BLaER1 (cell line): ENCODE measurements at regions not wholly inside any gene's neighbourhood (a gene's known extent, or its start where the extent isn't known, plus 50 kb on each side); places are given as distances from the start of the nearest gene placed in this dataset.

Experiments used
- H3K27ac ChIP-seq: shearing (Covaris generic); formaldehyde crosslinking; 2 replicates; pipeline ENCODE4 v1.8.1; 2022
- H3K27me3 ChIP-seq: shearing (Covaris generic); formaldehyde crosslinking; 2 replicates; pipeline ENCODE4 v1.8.1; 2022
- H3K36me3 ChIP-seq: shearing (Covaris generic); formaldehyde crosslinking; 2 replicates; pipeline ENCODE4 v1.8.1; 2022
- H3K4me1 ChIP-seq: shearing (Covaris generic); formaldehyde crosslinking; 2 replicates; pipeline ENCODE4 v1.8.1; 2022
- H3K4me2 ChIP-seq: shearing (Covaris generic); formaldehyde crosslinking; 2 replicates; pipeline ENCODE4 v1.8.1; 2022
- H3K4me3 ChIP-seq: shearing (Covaris generic); formaldehyde crosslinking; 2 replicates; pipeline ENCODE4 v1.8.1; 2022
- H3K9ac ChIP-seq: shearing (Covaris generic); formaldehyde crosslinking; 2 replicates; pipeline ENCODE4 v1.8.1; 2022
- H3K9me3 ChIP-seq: shearing (Covaris generic); formaldehyde crosslinking; 2 replicates; pipeline ENCODE4 v1.8.1; 2022
- H4K20me1 ChIP-seq: shearing (Covaris generic); formaldehyde crosslinking; 2 replicates; pipeline ENCODE4 v1.8.1; 2022
- Cebpa-rat ChIP-seq: shearing (Covaris generic); IDR thresholded peaks from 2 replicates; pipeline ENCODE4 v1.8.1; 2022

DNA sequence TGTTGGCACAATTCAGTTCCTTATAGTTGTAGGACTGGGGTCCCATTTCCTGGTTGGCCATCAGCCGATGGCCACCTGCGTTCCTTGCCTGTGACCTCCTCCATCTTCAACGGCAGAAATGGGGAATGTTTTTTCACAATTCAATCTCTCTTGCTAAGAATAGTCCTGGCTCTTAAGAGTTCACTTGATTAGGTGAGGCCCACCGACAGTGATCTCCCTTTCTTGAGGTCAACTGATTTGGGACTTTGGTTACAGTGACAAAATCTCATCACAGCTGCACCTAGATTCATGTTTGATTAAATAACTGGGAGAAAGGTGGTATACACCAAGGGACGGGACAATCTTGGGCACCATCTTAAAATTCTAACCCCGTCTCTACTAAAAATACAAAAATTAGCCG, 139.1 kb upstream of the DTNBP1 start:
- Histone ChIP-seq H3K27me3 (no peaks in the 10 kb centered on the region), H3K9ac (no peak overlapping the region), H3K4me3 (no peak overlapping the region), H3K4me2 (no peak overlapping the region), H3K9me3 (peaks cover 26% of the 10 kb centered on the region), H3K4me1 (peaks cover 12% of the 10 kb centered on the region), H3K27ac (no peak overlapping the region), H4K20me1 (no peaks in the 10 kb centered on the region), H3K36me3 (no peaks in the 10 kb centered on the region)
- TF ChIP-seq Cebpa-rat = no peak

DNA sequence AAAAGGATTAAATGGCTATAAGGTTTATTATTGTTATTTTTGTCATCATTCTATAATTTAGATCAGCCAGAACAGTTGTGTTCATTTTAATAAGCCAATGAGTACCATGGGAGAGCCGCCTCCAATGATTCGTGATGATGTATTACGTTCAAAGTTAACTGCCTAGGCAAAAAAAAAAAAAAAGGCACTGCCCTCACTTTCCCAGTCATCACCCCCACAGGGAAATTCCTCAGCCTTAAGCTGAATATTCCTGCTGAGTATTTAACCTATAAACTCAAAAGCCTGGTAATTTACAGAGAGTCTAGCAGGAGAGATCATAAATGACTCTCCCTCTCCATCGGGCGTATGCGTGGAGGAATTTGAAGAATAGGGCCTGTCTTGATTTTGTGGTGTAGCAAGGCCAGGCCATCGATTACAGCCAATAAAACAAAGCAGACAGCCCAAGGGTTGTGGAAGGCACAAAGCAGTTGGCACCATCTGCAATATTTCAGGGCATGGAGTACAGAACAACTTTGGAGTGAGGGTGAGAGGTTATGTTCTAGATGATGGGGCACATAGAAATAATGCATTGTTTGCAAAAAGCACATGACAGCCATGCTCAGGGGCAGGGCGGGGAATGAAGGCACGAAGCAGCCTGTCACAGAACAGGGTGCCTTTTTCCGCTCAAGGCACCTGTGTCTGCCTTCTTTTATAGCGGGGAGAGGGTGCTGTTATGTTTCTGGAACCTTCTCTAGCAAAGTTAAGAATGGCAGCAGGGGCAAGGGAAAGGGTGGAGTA, 138.2 kb upstream of the DTNBP1 start:
- no peaks in the 10 kb centered on the region for H3K27me3 ChIP-seq
- H3K27ac ChIP-seq = no peak overlapping the region
- no peaks in the 10 kb centered on the region for H3K36me3 ChIP-seq
- no peak overlapping the region for H3K9ac ChIP-seq
- peaks cover 29% of the 10 kb centered on the region for H3K9me3 ChIP-seq
- TF ChIP-seq Cebpa-rat = no peak
- H3K4me2 ChIP-seq = no peak overlapping the region
- no peaks in the 10 kb centered on the region for H4K20me1 ChIP-seq
- H3K4me3 ChIP-seq = no peak overlapping the region
- H3K4me1 ChIP-seq = peaks cover 16% of the 10 kb centered on the region

DNA sequence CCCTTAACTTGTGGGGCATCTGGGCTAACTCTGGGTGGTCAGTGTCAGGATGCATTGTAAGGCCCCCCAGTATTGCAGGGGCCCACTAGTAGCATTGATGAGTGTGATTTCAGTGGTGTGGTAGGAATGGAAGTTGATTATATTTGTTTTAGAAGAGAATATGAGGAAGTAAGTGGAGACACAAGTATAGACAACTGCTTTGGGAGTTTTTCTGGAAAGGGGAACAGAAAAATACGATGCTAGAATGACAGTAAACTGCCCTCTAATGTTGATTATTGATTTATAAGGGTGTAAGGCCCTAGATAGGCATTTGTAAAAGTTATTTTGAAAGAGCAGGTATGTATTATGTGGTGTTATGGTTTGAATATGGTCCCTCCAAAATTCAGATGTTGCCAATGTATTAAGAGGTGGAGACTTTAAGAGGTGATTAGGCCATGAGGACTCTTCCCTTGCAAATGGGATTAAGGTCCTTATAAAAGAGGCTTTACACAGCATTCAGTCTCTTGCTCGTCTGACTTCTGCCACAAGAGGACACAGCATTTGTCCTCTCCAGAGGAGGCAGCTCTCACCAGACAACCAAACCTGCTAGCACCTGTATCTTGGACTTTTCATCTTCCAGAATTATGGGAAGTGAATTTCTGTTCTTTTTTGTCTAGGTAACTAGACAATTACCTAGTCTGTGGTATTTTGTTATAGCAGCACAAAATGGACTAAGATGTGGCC, 135.9 kb upstream of the DTNBP1 start:
- no peak for TF ChIP-seq Cebpa-rat

DNA sequence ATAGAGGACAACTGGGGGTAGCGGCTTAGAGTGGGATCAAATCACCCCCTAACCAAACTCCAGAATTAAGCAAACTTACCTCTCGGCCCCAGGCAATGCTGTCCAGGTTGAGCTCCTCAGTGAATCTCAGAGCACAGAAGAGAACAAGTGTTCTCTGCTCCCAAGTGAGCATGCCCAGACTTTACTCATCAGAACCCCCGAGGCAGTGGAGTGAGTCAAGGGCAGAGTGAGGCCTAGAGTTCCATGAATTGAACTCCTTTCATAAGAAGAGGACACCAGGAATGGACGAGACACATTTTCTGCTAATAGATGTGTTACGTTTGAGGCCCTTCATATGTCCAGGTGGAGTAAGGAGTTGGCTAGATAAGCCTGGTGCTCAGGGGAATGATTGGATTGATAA, 134.0 kb upstream of the DTNBP1 start:
- Histone ChIP-seq H3K9ac (no peak overlapping the region), H3K36me3 (no peaks in the 10 kb centered on the region), H4K20me1 (no peaks in the 10 kb centered on the region), H3K4me3 (no peak overlapping the region), H3K4me2 (no peak overlapping the region), H3K9me3 (peaks cover 29% of the 10 kb centered on the region), H3K27ac (no peak overlapping the region), H3K27me3 (no peaks in the 10 kb centered on the region), H3K4me1 (0 out of 2 replicates have a peak, but pooled peaks cover 4% of the 10 kb centered on the region)
- TF ChIP-seq Cebpa-rat = no peak

More for the DNA sequence above, 135.9 kb upstream of the DTNBP1 start:
- Histone ChIP-seq H3K4me3 (no peak overlapping the region), H3K4me2 (no peak overlapping the region), H3K27me3 (no peaks in the 10 kb centered on the region), H3K36me3 (no peaks in the 10 kb centered on the region), H3K9me3 (peaks cover 29% of the 10 kb centered on the region), H4K20me1 (no peaks in the 10 kb centered on the region), H3K27ac (no peak overlapping the region), H3K9ac (no peak overlapping the region), H3K4me1 (peaks cover 5% of the 10 kb centered on the region; the same call in 1 of the 2 replicates)

DNA sequence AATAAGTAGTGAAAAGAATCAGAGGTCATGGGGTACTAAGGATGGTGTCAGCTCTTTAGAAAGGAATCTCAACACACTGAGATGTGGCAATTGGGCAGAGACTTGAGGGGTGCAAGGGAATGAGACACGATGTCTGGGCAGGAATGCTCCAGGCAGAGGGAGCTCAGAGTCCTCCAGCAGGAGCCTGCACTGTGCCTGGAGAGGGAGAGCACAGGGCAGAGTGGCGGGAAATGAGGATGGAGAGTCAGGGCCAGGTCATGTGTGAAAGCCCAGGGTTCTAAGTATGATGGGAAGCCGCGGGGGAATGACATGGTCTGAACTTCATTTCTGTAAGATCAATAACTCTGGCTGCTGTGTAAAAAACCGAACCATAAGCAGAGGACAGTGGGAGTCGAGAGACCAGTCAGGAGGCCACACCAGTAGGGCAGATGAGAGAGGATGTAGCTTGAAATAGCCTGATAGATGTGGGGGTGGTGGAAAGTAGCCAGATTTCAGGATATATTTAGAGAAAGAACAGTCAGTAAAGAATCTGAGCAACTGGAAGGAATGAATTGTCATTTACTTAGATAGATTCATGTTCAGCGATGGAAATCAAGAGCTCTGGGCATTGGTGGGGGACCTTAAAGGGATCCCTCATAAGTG, 133.4 kb upstream of the DTNBP1 start:
- no peak for TF ChIP-seq Cebpa-rat

DNA sequence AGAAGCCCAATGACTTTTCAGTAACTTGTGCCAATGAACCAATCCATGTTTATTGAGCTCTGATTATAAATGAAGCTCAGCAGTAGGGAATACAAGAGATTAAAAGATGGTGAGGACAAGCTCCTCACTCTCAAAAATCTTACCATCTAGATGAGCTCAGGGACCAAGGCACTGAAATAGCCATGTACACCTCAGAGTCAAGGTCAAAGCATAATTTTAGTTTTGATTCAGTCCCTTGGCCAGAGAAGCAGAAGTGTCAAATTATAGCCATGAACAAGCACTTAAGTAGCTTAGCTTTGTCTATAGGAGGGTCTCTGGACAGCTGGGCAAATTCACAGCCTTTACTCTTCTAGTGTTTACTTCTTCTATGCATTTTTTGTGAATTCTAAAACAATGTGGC, 131.0 kb upstream of the DTNBP1 start:
- Histone ChIP-seq H3K36me3 (no peaks in the 10 kb centered on the region), H3K4me2 (no peak overlapping the region), H3K27me3 (no peaks in the 10 kb centered on the region), H3K9me3 (peaks cover 26% of the 10 kb centered on the region), H3K9ac (no peak overlapping the region), H3K4me3 (no peak overlapping the region), H4K20me1 (no peaks in the 10 kb centered on the region), H3K4me1 (0 out of 2 replicates have a peak, but pooled peaks cover 4% of the 10 kb centered on the region), H3K27ac (no peak overlapping the region)
- no peak for TF ChIP-seq Cebpa-rat

More for the DNA sequence above, 133.4 kb upstream of the DTNBP1 start:
- Histone ChIP-seq H3K27me3 (no peaks in the 10 kb centered on the region), H3K36me3 (no peaks in the 10 kb centered on the region), H3K4me3 (no peak overlapping the region), H3K4me2 (no peak overlapping the region), H3K9ac (no peak overlapping the region), H3K27ac (no peak overlapping the region), H4K20me1 (no peaks in the 10 kb centered on the region), H3K4me1 (0 out of 2 replicates have a peak, but pooled peaks cover 4% of the 10 kb centered on the region), H3K9me3 (peaks cover 29% of the 10 kb centered on the region)

DNA sequence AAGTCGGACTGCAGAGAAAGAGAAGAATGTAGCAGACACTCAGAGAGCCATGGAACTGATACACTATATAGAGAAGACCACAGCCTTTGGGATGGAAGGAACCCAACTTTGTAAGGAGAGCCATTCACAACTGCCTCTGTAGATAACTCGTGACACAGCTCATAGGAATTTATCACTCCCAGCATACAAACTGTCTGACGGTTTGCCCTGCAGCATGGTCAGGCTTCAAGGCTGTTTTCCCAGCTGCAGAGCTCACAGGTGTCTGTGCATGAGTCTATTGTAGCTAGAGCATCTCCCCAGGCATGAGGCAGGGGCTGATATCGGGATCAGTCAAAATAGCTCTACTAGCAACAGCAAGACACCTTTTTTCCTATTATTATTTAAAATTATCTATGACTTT, 130.5 kb upstream of the DTNBP1 start:
- H3K9me3 ChIP-seq = peaks cover 24% of the 10 kb centered on the region
- H3K36me3 ChIP-seq = no peaks in the 10 kb centered on the region
- TF ChIP-seq Cebpa-rat = no peak
- no peaks in the 10 kb centered on the region for H3K27me3 ChIP-seq
- H3K4me2 ChIP-seq = no peak overlapping the region
- no peak overlapping the region for H3K27ac ChIP-seq
- no peaks in the 10 kb centered on the region for H4K20me1 ChIP-seq
- no peak overlapping the region for H3K9ac ChIP-seq
- H3K4me1 ChIP-seq = 0 out of 2 replicates have a peak, but pooled peaks cover 4% of the 10 kb centered on the region
- H3K4me3 ChIP-seq = no peak overlapping the region

DNA sequence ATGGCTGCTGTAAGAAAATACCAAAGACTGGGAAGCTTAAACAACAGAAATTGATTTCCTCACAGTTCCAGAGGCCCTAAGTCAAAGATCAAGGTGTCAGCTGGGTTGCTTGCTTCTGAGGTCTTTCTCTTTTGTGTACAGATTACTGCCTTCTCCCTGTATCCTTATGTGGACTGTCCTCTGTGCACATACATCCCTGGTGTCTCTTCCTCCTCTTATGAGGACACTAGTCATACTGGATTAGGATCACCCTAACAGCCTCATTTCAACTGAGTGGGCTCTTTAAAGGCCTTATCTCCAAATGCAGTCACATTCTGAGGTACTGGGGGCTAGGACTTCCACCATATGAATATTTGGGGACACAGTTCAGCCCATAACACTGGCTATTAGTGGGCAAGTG, 130.0 kb upstream of the DTNBP1 start:
- no peak overlapping the region for H3K4me3 ChIP-seq
- no peak overlapping the region for H3K4me2 ChIP-seq
- H3K9me3 ChIP-seq = peaks cover 24% of the 10 kb centered on the region
- H3K9ac ChIP-seq = no peak overlapping the region
- no peaks in the 10 kb centered on the region for H3K36me3 ChIP-seq
- no peak overlapping the region for H3K27ac ChIP-seq
- H3K4me1 ChIP-seq = 0 out of 2 replicates have a peak, but pooled peaks cover 4% of the 10 kb centered on the region
- H3K27me3 ChIP-seq = no peaks in the 10 kb centered on the region
- TF ChIP-seq Cebpa-rat = no peak
- H4K20me1 ChIP-seq = no peaks in the 10 kb centered on the region

DNA sequence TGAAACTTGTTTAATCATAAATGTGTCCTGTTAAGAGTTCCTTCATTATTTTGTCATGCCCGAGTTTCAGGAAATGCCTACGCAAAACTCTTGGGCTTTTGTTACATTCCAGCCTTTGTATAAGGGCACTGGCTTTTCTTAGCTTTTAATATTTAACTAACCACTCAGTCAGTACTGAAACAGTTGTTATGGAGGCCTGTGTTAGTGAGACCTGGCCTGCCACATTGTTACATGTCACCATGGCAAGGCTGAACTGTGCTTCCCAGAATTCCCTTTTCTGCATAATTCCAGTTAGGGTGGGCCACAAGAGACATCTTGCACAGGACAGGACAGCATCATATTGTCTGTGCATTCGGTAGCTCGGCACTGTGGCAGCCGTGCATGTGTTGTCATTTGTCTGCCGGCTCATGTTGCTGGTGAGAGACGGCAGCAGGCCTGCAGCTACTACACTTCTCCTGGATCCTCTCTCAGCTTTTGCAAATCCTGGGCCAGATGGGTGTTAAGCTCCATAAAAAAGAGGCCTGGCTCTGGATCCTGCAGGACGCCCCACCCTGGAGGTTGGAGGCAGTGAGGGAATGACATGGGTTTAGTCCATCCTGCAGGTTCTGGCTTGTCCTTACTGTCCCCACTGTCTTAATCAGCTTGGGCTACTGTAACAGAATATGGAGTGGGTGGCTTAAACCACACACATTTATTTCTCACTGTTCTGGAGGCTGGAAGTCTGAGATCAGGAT, 128.8 kb upstream of the DTNBP1 start:
- H3K9ac ChIP-seq = no peak overlapping the region
- H3K27me3 ChIP-seq = no peaks in the 10 kb centered on the region
- no peak overlapping the region for H3K27ac ChIP-seq
- H3K4me2 ChIP-seq = no peak overlapping the region
- no peaks in the 10 kb centered on the region for H4K20me1 ChIP-seq
- H3K36me3 ChIP-seq = no peaks in the 10 kb centered on the region
- H3K4me1 ChIP-seq = 0 out of 2 replicates have a peak, but pooled peaks cover 4% of the 10 kb centered on the region
- H3K9me3 ChIP-seq = peaks cover 12% of the 10 kb centered on the region; the same call in 1 of the 2 replicates
- TF ChIP-seq Cebpa-rat = no peak
- no peak overlapping the region for H3K4me3 ChIP-seq
